Coronary artery (tissue), 2 donors: ENCODE measurements at regions not wholly inside any gene's neighbourhood (a gene's known extent, or its start where the extent isn't known, plus 50 kb on each side); places are given as distances from the start of the nearest gene placed in this dataset.

ENCODE experiments used
- DNase-seq: peaks from one replicate; pipeline ENCODE4 v3.0.0-alpha.2; 2017; ENCODE audit warnings: low spot score
- H3K27ac ChIP-seq, 2 donors: fragments of 200-600 bp; sonication (generic); one replicate each; pipeline ENCODE4 v1.5.1; 2016 to 2019
- H3K4me3 ChIP-seq: fragments of 200-600 bp; sonication (generic); 2 replicates; pipeline ENCODE4 v1.5.1; 2016; ENCODE audit warnings: mild to moderate bottlenecking, moderate library complexity
- TF ChIP-seq, protein P1 (sequence below): fragments of 200-600 bp; sonication (generic); IDR thresholded peaks from one replicate; pipeline ENCODE4 v1.5.1; 2019; ENCODE audit warnings: antibody characterized with exemption

DNA sequence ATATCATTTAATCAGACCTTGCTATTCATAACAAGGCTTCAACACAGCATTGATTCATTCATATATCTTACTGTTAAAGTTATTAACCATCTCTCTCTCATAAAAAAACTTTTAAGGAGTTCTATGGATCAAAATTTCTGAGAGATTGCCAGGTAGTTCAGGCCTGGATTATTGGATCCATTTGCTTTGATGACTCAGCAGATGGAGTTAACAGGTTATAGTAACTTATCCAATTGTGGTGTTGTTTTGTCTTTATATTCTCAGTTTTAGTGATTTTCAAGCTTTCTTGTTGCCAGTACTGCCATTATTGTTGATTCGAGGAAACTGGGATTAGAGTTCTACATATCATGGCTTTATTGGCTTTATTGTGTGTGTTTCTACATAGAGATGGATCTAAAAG, 195.7 kb upstream of the MMADHC start:
- Histone ChIP-seq H3K27ac (no peak overlapping the region), H3K4me3 (no peak overlapping the region)
- TF ChIP-seq, protein P1, sequence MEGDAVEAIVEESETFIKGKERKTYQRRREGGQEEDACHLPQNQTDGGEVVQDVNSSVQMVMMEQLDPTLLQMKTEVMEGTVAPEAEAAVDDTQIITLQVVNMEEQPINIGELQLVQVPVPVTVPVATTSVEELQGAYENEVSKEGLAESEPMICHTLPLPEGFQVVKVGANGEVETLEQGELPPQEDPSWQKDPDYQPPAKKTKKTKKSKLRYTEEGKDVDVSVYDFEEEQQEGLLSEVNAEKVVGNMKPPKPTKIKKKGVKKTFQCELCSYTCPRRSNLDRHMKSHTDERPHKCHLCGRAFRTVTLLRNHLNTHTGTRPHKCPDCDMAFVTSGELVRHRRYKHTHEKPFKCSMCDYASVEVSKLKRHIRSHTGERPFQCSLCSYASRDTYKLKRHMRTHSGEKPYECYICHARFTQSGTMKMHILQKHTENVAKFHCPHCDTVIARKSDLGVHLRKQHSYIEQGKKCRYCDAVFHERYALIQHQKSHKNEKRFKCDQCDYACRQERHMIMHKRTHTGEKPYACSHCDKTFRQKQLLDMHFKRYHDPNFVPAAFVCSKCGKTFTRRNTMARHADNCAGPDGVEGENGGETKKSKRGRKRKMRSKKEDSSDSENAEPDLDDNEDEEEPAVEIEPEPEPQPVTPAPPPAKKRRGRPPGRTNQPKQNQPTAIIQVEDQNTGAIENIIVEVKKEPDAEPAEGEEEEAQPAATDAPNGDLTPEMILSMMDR, result no peak
- no peak for DNase-seq

DNA sequence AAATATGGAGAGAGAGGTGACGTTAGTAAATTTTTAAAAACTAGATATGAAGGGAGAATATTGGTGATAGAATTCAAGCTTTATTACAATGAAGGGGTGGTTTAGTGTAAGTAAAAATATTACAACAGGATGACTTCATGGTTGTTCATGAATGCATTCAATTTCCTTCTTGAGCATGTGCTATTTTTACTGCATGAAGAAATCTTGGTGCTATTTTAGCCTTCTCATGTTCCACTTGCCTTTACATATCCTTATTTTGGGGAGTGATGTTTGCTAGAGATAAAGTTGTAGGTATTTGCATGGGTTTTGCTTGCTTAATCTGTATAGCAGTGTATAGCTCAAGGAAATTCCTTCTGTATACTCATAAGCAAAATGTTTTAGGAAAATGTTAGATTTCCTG, 195.0 kb upstream of the MMADHC start:
- Histone ChIP-seq H3K4me3 (no peak overlapping the region), H3K27ac (no peak overlapping the region)
- no peak for DNase-seq
- TF ChIP-seq, protein P1, result no peak

DNA sequence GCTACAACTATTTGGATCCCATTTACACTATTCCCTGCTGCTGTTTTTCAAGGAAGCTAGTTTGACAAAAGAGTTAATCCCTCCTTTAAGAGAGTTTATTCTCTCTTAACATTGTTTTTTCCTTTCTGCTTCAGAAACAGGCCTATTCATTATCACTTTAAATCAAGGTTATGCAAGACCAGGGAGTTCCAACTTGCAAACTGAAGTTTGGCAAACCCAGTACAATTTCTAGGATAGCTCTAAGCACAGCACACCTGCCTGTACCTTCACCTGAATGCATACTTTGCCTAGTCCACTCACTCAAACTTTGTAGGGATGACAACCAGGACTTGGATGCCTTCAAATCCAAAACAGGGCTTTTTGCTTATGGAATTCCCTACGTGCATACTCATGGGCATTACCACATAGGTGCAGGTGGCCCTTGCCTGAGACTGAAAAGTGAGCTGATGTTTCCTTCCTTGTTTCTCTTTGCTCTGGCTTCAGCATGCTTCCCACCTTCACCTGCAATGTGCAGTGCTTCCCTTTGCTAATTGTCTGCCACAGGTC, 193.8 kb upstream of the MMADHC start:
- Histone ChIP-seq H3K27ac (no peak overlapping the region), H3K4me3 (no peak overlapping the region)
- DNase-seq, result no peak
- TF ChIP-seq, protein P1, result no peak

DNA sequence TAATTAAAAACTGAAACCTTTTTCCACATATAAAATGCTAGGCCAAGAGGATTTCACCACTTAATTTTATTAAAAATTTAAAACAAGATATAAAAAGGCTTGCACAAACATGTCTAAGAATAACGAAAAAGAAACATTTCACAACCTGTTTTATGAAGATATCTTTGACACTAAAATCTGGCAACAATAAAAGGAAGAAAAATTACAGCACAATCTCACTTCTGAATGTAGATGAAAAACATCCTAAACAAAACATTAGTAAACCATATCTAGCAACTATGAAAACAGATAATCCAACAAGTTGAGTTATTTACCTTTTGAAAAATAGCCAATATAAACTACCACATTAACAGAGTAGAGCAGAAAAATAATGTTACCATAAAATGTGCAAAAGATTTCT, 185.4 kb upstream of the MMADHC start:
- TF ChIP-seq, protein P1, result no peak
- H3K4me3 ChIP-seq, result no peak overlapping the region
- DNase-seq, result no peak
- no peak overlapping the region for H3K27ac ChIP-seq

DNA sequence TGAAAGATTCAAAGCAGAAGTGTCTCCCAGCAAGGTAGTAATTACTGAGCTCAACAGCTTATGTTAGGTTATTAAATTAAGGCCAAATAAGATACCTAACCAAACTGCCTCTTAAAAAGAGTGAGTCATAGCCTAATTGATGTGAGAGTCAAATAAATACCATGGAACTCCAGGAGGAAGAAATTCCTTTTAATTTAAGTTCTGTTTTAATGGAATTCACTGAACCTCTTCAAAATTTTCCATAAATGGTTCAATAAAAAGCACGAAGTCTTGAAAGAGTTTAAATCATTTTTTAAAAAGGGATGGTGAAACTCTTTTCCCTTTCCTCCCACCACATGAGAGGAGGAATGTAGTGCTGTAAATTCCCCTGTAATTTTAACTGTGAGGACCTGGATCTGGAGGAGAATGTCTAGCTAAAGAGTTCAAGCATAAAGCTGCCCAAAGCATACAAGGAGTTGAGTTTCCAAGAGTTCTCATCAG, 180.8 kb upstream of the MMADHC start:
- no peak for DNase-seq
- H3K4me3 ChIP-seq, result no peak overlapping the region
- TF ChIP-seq, protein P1, result no peak
- H3K27ac ChIP-seq, result no peak overlapping the region

DNA sequence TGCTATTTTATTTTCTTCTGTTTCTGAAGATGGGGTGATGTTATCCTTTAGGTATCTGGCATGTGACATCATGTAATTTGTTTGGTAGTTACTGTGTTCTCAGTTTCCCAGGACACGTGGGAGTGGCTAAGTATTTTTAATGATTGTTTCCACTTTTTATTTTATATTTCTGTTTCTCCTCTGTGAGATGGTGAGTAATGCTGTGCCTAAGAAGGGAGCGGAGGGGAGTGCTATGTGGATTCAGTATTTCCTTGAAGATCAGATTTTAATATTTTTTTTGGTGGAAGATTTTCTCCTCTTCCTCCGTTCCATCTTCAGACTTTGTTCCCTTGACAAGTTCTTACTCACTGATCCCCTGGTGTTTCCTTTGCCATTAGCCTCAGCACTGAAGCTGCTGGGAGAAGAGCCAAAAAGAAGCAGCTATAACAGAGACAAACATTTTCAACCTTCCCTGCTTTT, 180.0 kb upstream of the MMADHC start:
- TF ChIP-seq, protein P1, result no peak
- DNase-seq, result no peak
- Histone ChIP-seq H3K27ac (no peak overlapping the region), H3K4me3 (no peak overlapping the region)

DNA sequence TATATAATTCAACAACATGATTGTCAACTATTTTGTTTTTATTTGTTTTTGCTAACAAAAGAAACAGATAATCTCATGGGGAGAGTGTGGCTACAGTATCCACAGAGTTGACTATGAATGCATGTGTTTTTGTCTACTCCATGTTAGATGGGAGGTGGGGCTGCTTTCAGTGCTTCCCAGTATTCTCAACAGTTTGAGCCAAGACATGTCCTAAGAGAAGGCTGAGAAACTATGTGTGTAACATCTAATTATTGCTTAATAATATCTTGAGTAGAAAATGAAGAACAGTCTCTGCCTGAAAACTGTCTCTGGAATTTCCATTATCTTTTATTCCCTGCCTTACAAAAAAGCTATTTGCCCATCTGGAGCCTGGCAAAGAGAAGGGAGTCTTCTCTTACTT, 178.8 kb upstream of the MMADHC start:
- TF ChIP-seq, protein P1, result no peak
- H3K4me3 ChIP-seq, result no peak overlapping the region
- no peak overlapping the region for H3K27ac ChIP-seq
- DNase-seq, result no peak
